Skeletal muscle satellite cell (primary cell): ENCODE measurements at regions not wholly inside any gene's neighbourhood (a gene's known extent, or its start where the extent isn't known, plus 50 kb on each side); places are given as distances from the start of the nearest gene placed in this dataset.
"Not testable (repeated sequence)": the region's sequence is repeated elsewhere in the genome, so short reads cannot be mapped to it uniquely, and the experiment has no call there.

Experiments used
- H3K27me3 ChIP-seq: 2 replicates; pipeline ENCODE4 v1.7.0; 2013; ENCODE audit warnings: low read length; ENCODE audit not compliant: control insufficient read depth, insufficient read depth
- H3K36me3 ChIP-seq: 2 replicates; pipeline ENCODE4 v1.7.0; 2013; ENCODE audit warnings: mild to moderate bottlenecking, control low read depth, low read length; ENCODE audit not compliant: insufficient read depth
- H3K4me1 ChIP-seq: 2 replicates; pipeline ENCODE4 v1.7.0; 2013; ENCODE audit warnings: low read length; ENCODE audit not compliant: control insufficient read depth, insufficient read depth
- H3K4me2 ChIP-seq: 2 replicates; pipeline ENCODE4 v1.7.0; 2013; ENCODE audit warnings: mild to moderate bottlenecking, low read length
- H3K4me3 ChIP-seq: 2 replicates; pipeline ENCODE4 v1.7.0; 2013; ENCODE audit warnings: low read length
- H3K9ac ChIP-seq: 2 replicates; pipeline ENCODE4 v1.7.0; 2013; ENCODE audit warnings: mild to moderate bottlenecking, low read depth, low read length, moderate library complexity
- H3K9me3 ChIP-seq: replicated peaks from 2 replicates; pipeline ENCODE4 v1.7.0; 2013; ENCODE audit warnings: mild to moderate bottlenecking, control low read depth, low read length

DNA sequence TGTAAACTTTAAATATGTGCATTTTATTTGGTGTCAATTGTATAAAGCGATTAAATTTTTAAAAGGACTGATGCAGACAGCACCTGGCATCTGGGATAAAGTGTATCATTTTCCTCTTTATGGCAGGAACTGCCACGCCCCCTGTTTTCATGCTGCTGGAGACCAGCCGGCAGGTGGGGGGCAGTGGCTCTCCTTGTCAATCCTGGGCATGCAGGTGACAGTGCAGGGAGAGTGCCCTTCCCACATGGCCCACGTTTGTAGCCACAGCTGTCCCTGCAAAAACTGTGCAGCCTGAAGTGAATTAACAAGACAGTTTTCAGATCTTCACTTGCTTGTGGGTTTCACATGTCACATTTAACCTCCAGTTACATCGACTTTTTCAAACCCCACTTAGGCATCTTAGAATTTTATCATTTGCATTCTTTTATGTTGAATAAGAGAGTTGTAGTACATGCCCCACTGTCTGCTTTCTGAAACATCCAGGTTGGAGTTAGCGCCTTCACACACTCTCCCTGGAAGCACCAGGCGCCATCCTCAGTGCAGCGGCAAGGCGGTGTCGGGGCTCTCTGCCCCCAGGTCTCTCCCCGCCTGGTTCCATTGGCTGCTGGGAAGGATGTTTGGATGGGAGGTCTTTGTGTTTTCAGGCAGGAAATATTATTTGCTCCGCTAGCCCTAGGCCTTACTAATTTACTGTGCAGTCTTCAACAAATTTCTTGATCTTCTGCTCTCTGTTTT is 134.2 kb upstream of the FAN1 start:
- H3K27me3 ChIP-seq, H3K9me3 ChIP-seq, H3K9ac ChIP-seq, H3K4me1 ChIP-seq, H3K4me3 ChIP-seq, H3K4me2 ChIP-seq, H3K36me3 ChIP-seq: not testable (repeated sequence)

DNA sequence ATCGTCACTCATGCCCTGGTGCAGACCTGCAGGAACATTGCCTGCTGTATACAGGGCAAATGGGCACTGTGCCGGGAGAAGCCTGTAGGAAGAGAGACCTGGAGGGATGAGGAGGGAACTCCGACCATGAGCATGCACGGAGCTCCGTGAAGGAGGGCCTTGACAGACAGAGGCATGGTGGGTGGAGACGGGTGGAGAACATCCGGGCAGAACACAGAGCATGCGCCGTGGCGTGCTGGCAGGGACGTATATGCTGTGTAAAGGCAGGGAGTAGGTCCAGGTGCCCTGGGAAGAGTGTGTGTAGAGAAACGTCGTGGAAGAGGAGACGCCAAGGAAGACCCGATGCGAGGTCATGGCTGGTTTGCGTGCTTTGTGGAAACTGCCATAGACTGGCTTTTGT is 133.0 kb upstream of the FAN1 start:
- Histone ChIP-seq H3K36me3 (no peaks in the 10 kb centered on the region), H3K9ac (no peak overlapping the region), H3K9me3 (no peaks in the 10 kb centered on the region), H3K4me1 (no peaks in the 10 kb centered on the region), H3K4me2 (no peak overlapping the region), H3K27me3 (no peaks in the 10 kb centered on the region), H3K4me3 (no peak overlapping the region)

DNA sequence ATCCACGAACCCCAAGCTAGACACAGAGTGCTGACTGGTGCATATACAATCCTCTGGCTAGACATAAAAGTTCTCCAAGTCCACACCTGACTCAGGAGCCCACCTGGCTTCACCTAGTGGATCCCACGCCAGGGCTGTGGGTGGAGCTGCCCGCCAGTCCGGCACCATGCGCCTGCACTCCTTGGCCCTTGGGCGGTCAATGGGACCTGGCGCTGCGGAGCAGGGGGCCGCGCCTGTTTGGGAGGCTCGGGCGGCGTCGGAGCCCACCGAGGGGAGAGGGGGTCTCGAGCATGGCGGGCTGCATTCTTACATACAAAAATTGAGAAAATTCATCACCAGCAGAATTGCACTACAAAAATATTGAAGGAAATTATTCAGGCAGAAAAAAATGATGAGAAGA is 120.7 kb upstream of the FAN1 start:
- no peak overlapping the region for H3K4me2 ChIP-seq
- no peaks in the 10 kb centered on the region for H3K36me3 ChIP-seq
- no peak overlapping the region for H3K9ac ChIP-seq
- H3K4me1 ChIP-seq, result no peaks in the 10 kb centered on the region
- H3K27me3 ChIP-seq, result no peaks in the 10 kb centered on the region
- H3K4me3 ChIP-seq, result no peak overlapping the region
- H3K9me3 ChIP-seq, result no peaks in the 10 kb centered on the region

DNA sequence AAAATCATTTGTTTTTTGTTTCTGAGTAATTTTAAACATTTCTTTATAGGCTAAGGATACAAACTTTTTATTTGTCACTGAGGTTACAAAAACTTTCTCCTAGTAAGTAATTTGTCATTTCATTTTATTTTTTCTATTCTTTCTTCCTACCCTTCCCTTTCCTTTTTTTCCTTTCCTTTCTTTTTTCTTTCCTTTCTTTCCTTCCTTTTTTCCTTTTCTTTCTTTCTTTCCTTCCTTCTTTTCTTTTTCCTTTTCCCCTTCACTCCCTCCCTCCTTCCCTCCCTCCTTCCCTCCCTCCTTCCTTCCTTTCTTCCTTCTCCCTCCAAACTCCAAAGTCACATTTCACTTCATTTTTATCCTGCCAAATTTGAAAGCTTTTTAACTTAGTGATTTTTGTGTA is 115.1 kb upstream of the FAN1 start:
- Histone ChIP-seq H3K27me3 (no peaks in the 10 kb centered on the region), H3K9me3 (no peaks in the 10 kb centered on the region), H3K36me3 (no peaks in the 10 kb centered on the region), H3K4me2 (no peak overlapping the region), H3K4me1 (no peaks in the 10 kb centered on the region), H3K4me3 (no peak overlapping the region), H3K9ac (no peak overlapping the region)

DNA sequence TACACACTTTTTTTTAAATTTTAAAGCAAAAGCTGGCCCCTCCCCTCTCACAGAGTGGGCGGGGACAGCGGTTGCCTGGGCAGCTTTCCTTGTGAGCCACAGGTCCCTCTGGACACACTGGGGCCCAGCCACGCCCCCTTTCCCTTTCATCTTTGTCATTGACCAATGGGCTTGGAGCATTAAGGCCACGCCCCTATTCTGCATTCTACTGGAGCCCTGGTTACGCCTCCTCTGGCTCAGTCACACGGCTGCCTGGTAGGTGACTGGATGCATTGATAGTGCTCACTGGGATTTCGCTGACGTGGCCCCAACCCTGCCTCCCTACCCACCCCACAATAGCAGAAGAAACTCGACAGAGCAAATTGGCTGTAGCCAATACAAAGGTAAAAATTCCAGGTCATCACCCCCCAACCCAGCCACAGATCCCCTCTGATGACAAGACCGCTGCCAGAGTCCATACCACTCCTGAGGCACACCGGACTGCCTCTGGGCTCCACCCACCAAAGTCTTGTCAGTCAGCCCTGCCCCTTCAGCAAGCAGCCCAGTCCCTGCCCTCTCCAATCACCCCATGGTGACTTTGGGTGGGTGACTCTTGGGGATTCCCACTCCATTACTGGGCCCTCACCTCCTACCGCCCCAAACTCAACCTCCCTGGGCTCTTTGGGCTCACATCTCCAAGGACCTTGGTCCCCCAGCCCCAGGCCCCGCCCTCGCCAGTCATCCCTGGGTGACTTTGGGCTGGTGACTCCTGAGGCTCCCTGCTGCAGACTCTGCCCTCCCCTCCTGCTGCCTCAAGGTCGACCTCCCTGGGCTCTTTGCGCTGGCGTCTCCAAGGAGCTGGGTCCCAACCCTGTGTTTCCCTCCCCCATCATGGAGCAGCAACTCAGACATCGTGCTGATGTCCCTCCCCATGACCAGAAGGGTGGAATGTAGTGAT is 112.2 kb upstream of the FAN1 start:
- H3K9ac ChIP-seq, result no peak overlapping the region
- no peaks in the 10 kb centered on the region for H3K36me3 ChIP-seq
- H3K27me3 ChIP-seq, result no peaks in the 10 kb centered on the region
- no peaks in the 10 kb centered on the region for H3K4me1 ChIP-seq
- H3K4me3 ChIP-seq, result no peak overlapping the region
- H3K9me3 ChIP-seq, result no peaks in the 10 kb centered on the region
- no peak overlapping the region for H3K4me2 ChIP-seq

DNA sequence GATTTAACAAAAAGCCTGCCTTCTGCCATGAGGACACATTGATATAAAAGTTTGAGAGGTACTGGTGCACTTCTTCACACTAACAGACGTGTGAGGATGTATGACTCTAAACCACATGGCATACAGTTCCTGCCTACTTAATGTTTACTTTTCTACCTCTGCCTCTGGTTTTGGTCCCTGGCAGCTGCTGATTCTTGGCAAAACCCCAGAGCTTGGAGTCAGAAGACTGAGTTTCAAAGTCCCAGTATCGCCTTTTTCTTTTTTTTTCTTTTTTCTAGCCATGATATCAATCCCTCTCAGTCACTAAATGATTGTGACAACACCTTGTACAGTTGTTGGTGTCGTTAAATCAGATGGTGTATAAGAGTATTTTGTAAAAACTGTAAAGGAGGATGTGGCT is 110.9 kb upstream of the FAN1 start:
- H3K9me3 ChIP-seq, H3K4me3 ChIP-seq: not testable (repeated sequence)

DNA sequence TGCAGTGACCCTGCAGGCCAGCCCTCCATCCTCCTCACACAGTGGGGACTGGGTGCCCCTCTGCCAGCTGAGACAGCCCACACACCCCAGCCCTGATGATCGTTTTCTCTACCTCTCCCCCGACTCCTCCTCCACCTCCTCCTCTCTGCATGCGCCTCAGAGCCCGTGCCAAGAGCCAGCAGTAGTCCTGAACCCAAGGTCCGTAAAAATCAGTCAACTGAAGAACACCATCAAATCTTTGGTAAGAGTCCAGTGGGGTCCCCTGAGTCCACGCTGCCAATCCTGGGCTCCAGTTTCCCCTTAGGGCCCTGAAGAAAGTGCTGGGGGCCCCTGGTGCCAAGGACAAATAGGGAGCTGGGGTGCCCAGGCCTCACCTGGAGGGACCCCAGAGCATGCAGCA is 109.3 kb upstream of the FAN1 start:
- H3K27me3 ChIP-seq, result no peaks in the 10 kb centered on the region
- no peak overlapping the region for H3K4me2 ChIP-seq
- H3K9me3 ChIP-seq, result no peaks in the 10 kb centered on the region
- H3K9ac ChIP-seq, result no peak overlapping the region
- no peaks in the 10 kb centered on the region for H3K4me1 ChIP-seq
- H3K36me3 ChIP-seq, result no peaks in the 10 kb centered on the region
- no peak overlapping the region for H3K4me3 ChIP-seq

More for the DNA sequence above, 110.9 kb upstream of the FAN1 start:
- not testable (repeated sequence) for H3K36me3 ChIP-seq, H3K27me3 ChIP-seq, H3K4me2 ChIP-seq, H3K9ac ChIP-seq, H3K4me1 ChIP-seq

DNA sequence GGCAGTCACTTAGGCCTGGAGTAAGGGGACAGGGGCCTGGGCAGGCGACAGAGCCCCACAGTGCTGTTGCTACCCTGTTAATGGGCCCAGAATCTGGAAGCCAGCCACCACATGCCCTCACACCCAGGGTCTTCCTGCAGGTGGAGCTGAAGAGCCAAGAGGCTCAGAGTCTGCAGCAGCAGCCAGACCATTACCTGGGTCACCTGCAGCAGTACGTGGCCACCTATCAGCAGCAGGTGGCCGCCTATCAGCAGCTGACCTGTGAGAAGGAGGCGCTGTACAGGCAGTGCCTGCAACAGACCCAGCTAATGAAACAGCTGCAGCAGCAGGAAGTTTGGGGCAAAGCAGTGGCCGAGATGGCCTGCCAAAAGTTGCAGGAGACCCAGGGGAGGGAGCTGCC is 104.2 kb upstream of the FAN1 start:
- not testable (repeated sequence) for H3K4me1 ChIP-seq, H3K4me3 ChIP-seq, H3K36me3 ChIP-seq, H3K27me3 ChIP-seq, H3K4me2 ChIP-seq, H3K9me3 ChIP-seq, H3K9ac ChIP-seq

DNA sequence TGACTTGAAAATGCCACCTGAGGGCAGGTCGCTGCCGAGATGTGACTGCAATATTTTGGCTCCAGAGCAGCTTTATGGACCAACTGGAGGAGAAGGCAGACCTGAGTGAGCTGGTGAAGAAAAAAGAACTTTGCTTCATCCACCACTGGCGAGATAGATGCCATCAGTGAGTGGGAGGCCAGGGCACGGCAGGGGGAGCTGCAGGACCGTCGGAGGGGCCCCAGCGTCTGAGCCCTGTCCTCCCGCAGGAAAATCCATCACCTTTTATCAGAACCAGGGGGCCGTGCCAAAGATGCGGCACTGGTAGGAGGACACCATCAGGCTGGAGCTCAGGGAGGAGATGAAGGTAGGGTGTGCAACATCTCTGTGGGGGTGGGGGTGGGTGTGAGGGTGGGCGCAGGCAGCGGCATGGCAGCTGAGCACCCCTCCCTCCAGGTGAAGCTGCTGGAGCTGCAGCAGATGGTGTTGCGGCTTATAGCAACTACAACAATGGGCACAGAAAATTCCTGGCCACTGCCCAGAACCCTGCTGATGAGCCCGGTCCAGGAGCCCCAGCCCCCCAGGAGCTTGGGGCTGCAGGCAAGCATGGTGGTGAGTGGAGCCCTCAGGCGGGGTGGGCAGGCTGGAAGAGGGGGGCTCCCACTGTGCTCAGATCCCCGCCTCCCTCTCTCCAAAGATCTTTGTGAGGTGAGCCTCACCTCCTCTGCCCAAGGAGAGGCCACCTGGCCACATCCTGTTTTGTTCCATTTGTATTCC is 102.4 kb upstream of the FAN1 start:
- not testable (repeated sequence) for H3K4me1 ChIP-seq, H3K27me3 ChIP-seq, H3K9ac ChIP-seq, H3K4me3 ChIP-seq, H3K4me2 ChIP-seq, H3K36me3 ChIP-seq, H3K9me3 ChIP-seq

DNA sequence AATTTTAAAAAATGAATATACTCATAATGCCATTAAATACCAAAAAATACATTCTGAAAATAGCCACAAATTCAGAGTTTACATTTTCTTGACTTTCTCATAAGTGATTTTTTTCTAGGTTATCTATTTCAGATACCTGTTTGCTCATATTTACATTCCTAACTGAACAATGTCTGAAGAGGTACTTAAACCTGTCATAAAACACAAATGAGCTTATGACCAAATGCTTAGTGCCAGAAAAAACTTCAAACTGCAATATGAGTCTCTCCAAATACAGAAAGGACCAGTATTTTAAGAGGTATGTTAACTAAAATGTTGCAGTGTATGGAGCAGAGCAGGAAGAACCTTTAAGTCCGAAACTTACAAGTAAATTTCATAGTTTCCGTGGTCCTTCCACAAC is 101.7 kb upstream of the FAN1 start:
- H3K4me1 ChIP-seq, H3K36me3 ChIP-seq, H3K4me3 ChIP-seq, H3K9me3 ChIP-seq, H3K9ac ChIP-seq, H3K27me3 ChIP-seq, H3K4me2 ChIP-seq: not testable (repeated sequence)

DNA sequence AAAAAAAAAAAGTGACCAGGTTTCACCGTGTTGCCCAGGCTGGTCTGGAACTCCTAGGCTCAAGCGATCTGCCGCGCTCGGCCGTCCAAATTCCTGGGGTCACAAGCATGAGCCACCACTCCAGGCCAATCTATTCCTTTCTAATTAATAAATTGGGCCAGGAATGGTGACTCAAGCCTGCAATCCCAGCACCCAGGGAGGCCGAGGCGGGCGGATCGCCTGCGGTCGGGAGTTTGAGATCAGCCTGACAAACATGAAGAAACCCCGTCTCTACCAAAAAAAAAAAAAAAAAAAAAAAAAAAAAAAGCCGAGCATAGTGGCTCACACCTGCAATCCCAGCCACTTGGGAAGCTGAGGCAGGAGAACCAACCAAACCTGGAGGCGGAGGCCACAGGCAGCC is 100.0 kb upstream of the FAN1 start:
- H3K36me3 ChIP-seq, H3K4me1 ChIP-seq, H3K4me3 ChIP-seq, H3K4me2 ChIP-seq, H3K9ac ChIP-seq, H3K27me3 ChIP-seq, H3K9me3 ChIP-seq: not testable (repeated sequence)
